CD4-positive, alpha-beta T cell treated with Interleukin-6 for 4 hours (primary cell): ENCODE measurements at regions not wholly inside any gene's neighbourhood (a gene's known extent, or its start where the extent isn't known, plus 50 kb on each side); places are given as distances from the start of the nearest gene placed in this dataset.

ENCODE experiments used
- DNase-seq: peaks from one replicate; pipeline ENCODE4 v3.0.0-alpha.2; 2020; ENCODE audit warnings: mixed read lengths

DNA sequence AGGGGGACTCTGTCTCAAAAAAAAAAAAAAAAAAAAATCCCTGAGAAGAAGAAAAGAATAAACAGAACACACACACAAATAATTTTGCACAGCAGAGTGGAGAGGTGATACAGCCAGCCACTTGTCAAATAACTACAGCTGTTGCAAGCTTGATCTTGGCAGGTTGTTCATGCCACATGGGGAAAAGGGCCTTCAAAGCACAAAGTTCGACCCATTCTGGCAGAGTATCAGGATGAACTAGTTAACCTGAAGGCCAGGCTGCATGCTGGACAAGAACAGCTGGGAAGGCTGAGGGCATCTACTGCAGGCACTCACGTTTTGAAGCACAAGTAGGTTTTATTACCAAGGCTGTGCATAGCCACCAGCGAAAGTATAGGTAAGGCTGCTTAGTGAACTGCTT lies 104.1 kb downstream of the KCTD15 start:
- DNase-seq: no peak

DNA sequence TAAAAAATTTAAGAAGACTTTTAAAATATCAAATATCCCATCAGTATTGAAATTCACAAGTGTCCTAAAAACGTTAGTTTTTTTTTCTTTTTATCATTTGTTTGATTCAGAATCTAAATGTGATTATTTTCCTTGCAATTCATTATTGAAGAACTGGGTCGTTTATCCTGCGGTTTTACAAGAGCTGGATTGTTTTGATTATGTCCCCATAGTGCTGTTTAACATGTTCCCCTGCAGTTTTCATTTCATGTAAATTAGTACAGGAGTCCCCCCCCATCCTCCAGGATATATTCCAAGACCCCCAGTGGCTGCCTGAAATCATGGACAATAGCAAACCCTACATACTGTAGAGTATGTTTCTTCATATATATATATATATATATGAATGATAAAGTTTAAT lies 105.7 kb downstream of the KCTD15 start:
- DNase-seq: no peak

DNA sequence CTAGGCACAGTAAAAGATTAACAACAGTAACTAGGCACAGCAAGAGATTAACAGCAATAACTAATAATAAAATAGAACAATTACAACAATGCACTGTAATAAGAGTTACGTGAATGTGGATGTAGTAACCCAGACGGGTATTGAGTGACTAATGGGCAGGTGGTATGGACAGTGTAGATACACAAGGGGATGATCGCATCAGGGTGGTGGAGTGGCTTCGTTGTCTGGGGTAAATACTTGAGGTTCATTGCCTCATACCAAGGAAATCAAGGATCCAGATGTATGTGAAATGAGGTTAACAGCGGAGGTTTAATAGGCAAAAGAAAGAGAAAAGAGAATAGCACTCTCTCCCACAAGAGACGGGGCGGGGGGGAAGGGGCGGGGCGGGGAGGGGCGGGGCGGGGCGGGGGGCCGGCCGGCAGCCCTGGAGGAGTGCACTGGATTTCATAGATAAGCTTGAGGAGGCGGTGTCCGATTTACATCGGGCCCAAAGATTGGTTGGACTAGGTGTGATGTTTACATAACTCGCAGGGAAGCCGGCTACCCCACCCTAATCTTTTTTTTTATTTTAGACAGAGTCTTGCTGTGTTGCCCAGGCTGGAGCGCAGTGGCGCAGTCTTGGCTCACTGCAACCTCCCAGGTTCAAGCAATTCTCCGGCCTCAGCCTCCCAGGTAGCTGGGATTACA lies 106.3 kb downstream of the KCTD15 start:
- no peak for DNase-seq

DNA sequence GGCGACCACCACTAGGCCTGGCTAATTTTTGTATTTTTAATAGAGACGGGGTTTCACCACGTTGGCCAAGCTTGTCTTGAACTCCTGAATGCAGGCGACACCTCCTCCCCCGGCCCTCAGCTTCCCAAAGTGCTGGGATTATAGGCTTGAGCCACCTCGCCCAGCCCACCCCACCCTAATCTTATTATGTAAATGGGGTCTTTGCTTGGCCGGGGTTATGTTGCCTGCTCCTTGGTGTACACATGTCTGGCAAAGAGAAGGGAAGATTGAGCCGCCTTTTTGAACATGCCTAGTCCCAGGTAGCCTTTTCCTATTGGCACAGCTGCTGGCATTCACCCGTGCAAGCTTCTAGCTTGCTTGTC lies 106.8 kb downstream of the KCTD15 start:
- DNase-seq: no peak

DNA sequence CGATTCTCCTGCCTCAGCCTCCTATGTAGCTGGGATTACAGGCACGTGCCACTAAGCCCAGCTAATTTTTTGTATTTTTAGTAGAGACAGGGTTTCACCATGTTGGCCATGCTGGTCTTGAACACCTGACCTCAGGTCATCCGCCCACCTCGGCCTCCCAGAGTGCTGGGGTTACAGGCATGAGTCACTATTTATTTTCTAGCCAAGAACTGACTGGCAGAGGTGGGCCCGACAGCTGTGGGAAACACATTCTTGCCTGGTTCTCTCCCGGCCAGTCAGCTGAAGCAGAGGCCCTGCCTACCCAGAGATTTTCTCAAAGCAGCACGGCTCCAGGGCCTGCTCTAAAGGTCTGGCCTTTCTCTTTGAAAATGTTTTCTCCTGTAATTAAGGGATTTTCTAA lies 108.0 kb downstream of the KCTD15 start:
- DNase-seq: no peak

DNA sequence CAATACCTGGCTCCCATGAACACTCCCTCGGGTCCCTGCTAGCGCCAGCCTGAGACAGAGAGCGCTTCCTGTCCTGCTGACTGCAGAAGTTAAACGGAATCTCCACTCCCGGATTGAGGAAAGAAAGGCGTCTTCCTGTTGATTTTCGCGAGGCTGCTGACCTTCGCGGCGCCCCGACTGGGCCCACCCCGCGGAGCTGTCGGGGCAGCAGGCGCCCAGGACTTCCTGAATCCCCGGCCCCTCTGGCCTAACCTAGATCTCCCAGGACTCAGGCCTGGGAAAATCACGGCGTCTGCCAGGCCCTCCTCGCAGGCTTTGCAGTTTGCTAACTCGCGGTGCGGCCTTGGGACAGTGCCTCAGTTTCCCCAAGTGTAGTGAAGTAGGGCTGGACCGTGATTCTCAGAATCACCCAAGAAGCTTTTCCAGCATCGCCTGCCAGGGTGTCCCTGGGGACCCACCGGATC lies 108.8 kb downstream of the KCTD15 start:
- no peak for DNase-seq

DNA sequence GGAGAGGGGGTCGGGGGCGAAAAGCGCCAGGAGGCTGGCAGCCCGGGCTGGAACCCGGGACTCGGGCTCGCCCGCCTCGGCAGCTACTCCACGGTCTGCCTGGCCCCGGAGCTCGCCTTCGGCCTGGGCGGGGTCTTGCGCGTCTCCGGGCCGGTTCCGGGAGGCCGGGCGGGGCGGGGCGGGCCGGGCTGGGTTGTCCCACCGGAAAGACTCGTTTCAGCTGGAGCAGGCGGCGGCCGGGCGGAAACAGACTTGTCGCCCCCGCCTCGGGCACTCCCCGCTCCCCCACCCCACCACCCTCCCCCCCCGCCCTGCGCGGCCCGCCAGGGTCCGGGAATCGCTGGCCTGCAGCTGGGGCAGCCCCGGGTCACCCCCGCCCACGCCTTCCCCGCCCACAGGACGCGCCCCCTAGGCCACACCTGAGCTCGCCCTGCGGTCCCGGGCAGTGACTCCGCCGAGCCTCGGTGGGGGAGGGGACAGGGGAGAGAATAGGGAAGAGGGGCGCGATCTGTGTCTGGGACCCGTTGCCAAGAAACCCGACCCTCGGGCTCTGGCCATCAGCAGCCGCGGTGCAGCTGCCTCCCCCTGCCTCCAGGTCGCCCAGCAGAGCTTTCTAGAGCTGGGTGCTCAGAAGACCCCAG lies 109.4 kb downstream of the KCTD15 start:
- no peak for DNase-seq

DNA sequence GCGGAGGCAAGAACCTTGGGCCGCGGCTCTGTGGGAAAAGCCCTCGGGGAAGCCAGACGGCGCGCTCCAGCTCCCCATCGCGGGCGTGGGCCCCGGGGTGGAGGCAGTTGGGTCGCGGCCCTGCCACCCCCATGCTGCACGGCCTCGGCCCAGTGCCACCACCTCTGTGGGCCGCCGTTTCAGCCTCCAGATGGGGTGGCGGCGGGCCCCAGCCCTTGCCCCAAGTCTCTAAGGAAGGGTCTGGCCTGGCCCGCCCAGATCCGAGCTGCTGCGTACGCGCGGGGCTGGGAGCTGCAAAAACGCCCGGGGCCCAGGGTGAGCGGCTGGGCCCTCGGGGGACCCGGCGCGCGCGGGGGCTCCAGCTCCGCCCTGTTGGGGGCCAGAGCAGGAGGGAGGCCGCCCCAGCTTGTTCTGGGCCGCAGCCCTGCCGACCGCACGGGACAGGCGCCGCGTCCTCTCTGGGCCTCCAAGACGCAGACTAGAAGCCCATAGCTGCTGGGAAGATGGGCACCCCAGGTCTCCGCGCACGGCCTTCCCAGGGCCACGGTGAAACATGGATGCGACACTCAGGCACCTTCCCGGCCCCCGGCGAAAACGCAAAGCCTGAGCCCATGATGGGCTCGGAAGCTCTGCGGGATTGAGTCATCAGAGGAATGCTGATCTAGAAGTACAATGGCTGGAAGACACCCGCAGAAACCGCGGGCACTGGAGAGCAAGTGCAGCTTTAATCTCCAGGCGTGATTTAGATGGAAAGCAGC lies 110.1 kb downstream of the KCTD15 start:
- DNase-seq: no peak

DNA sequence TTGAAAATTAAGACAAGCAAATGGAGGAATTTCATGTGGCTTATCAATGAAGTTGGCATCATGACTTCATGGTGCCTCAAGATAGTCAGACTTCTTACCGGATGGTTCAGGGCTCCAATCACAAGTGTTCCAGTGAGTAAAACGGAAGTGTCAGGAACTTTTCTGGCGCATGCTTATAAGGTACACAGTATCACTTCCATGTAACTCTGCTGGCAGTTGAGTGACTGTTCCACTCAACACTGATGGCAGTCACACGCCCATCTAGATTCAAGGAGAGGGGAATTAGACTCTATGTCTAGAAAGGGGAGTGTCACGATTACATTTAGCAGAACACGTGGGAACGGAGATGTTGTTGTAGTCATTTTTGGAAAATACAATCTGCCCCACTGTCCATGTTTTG lies 114.3 kb downstream of the KCTD15 start:
- no peak for DNase-seq

DNA sequence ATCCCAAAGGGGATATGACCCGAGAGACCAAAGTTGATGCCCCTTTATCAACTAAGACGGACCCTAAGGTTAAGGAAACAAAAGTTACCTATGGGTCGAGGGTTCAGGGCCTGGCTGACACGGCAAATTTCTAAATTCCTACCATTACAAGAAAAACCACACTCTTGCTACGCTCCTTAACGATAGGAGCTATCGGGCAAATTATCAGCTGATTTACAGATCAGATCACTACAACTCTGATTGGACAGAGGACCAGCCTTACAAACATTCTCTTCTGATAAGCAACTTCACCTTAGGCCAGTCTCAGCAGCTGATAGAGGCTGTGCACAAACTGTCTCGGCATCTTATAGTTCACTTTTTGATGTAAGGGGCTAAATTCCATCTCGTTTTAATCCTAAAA lies 117.9 kb downstream of the KCTD15 start:
- no peak for DNase-seq

DNA sequence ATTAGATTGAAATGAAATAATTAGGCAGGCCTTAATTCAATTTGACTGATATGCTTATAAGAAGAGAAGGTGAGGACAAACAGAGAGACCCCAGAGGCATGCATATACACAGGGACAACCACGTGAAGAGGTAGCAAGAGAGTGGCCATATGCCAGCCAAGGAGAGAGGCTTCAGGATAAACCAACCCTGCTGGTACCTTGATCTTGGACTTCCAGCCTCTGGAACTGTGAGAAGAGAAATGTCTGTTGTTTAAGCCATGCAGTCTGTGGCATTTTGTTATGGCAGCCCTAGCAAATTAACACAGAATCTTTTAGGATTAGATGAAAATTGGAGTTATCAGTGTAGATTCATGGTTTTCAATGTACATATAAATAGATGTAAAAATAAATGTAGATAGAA lies 120.1 kb downstream of the KCTD15 start:
- no peak for DNase-seq

DNA sequence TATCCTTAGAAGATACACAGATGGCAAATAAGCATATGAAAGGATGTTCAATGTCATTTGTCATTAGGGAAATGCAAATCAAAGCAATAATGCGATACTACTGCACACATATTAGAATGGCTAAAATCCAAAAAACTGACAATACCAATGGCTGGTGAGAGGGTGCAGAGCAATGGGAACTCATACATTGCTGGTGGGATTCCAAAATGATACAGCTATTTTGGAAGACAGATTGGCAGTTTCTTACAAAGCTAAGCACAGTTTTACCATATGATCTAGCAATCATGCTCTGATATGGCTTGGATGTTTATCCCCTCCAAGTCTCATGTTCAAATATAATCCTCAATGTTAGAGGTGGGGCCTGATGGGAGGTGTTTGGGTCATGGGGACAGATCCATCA lies 122.6 kb downstream of the KCTD15 start:
- no peak for DNase-seq

DNA sequence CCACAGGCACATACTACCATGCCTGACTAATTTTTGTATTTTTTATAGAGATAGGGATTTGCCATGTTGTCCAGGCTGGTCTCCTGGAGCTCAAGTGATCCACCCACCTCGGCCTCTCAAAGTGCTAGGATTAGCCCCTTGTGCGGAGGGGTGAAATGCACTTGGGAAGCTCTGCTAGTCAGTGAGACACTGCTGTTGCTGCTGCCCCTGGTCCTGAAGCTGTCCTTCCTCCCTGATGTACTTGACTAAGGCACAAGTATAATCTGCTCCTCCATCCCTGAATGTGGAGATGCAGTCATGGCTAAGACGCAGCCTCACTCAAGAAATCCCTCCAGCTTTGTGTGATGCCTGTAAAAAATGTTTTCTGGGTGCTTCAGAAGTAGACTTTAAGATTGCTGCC lies 124.5 kb downstream of the KCTD15 start:
- DNase-seq: no peak

DNA sequence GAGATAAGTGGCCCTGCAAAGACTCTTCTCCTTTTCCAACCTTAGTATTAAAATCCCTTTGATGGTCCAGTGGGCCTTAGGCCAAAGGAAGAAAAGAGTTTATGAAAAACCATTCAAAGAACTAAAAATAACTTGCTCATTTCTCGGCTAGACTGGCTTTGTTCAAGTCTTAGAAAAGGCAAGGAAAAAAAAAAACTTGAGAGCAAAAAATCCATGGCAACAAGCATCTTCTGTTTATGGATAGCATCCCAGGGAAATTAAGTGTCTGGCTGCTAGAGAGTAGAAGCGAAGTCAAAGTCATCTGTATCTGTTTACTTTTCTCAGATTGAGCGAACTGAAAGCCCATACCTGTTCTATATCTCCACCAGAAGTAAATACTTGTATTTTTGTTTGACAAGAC lies 129.6 kb downstream of the KCTD15 start:
- no peak for DNase-seq

DNA sequence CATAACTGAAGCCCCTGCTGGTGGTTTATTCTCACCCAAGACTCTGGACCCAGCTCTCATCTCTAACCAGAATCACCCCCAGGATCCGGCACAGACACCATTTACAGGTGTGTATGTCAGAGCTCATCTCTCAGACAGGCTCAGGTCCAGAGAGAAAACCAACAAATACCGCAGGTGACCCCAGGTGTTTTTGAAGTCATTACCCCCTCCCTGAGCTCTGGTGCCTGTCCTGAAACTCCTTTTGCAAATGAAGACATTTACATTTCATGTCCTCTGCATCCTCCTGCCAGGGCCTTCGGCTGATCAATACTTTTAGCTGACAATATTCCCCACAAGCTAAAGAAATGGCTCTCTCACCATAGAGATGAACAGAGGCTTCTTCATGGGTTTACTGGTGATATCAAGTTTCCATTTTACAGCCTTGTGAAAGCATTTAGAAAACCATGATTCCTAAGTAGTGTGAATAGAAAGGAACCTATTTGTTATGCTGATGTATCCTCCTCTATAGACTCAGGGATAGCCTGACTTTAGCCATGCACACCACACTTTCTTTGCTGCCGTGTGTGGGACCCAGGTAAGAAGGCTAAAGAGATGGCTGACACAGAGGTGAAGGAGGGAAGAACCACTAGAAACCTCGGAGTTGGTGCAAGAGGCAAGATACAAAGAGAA lies 131.3 kb downstream of the KCTD15 start:
- DNase-seq: no peak

DNA sequence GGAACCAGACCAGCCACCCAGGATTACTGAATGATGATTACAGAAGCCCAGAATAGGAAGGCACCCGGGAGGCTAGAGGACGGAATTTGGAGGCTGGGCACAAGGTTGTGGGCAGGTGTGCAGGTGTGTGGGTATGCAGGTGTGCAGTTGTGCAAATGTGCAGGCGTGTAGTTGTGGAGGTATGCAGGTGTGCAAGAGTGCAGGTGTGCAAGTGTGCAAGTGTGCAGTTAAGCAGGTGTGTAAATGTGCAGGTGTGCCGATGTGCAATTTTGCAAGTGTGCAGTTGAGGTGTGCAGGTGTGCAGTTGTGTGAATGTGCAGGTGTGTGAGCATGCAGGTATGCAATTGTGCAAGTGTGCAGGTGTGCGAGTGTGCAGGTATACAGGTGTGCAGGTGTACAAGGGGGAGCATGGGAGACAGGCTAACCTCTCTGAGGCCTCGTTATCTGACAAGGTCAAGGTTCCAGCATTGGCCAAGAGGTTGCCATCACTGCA lies 131.8 kb downstream of the KCTD15 start:
- DNase-seq: no peak

DNA sequence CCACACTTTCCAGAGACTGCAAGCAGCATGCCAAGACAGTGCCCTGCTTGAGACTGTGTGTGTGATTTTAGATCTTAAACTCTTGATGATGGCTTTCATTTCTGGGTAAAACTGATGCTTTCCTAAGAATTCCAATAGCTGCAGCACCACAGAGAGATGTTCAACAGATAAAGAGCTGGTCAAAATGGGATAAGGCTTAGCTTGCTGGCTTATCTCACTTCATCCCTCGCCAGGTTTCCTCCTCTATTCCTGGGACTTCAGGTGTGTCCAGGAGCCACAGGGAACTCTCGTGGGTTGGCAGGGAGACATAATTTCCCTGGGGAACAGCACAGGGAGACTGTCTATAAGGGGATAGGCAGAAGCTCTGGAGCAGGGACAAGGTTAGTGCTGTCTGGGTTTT lies 137.3 kb downstream of the KCTD15 start:
- DNase-seq: no peak

DNA sequence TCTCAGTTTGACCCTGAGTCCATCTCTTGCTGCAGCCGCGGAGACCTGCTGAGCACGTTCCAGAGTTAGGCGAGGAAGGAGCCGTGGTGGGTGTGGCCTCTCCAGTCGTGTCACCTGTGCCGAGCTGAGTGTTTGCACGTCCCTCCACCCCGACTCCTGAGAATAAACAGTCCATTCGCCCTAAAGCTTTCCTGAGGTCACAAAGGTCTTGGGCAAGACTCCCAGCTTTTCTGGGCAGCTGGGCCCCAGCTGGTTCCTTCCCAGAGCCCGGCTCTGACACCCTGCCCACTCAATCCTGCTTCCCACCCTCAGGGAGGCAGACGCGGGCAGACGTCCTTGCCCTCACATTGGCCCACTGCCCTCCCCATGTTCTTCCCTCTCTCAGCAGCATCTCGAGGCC lies 142.2 kb downstream of the KCTD15 start:
- DNase-seq: no peak

DNA sequence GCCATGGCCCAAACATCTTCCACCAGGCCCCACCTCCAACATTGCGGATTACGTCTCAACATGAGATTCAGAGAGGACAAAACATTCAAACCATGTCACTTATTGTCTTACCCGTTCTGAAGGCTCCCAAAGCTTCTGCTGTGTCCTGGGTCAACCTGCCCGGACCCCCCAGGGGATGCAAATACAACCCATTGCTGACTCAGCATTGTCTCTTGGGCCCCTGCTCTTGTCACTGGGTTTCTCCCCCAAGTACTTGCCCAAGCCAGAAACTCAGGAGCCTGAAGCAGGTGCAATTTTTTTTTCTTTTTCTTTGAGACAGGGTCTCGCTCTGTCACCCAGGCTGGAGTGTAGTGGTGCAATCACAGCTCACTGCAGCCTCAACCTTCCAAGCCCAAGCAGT lies 144.5 kb downstream of the KCTD15 start:
- no peak for DNase-seq

DNA sequence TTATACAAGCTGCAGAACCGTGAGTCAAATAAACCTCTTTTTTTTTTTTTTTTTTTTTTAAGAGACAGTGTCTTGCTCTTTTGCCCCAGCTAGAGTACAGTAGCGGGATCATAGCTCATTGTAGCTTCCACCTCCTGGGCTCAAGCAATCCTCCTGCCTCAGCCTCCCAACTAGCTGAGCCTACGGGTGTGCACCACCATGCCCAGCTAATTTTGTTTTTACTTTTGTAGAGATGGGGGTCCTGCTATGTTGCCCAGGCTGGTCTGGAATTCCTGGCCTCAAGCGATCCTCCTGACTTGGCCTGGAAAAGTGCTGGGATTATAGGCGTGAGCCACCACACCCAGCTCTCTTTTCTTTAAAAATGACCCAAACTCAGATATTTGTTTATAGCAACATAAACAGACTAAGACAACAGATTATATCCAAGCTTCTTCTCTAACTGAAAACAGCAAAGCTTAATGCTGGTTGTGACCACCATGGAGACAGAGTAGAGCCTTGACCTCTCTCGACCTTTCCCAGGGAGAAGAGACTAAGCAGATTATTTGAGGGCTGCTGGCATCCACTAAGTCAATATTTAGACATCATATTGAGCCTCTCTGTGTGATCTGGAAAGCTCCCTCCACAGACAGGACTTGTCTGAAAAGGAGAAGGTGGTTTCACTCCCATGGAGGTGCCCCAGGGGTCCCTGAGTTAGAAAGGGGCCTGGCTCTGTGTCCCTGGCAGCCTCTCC lies 150.0 kb downstream of the KCTD15 start:
- no peak for DNase-seq

DNA sequence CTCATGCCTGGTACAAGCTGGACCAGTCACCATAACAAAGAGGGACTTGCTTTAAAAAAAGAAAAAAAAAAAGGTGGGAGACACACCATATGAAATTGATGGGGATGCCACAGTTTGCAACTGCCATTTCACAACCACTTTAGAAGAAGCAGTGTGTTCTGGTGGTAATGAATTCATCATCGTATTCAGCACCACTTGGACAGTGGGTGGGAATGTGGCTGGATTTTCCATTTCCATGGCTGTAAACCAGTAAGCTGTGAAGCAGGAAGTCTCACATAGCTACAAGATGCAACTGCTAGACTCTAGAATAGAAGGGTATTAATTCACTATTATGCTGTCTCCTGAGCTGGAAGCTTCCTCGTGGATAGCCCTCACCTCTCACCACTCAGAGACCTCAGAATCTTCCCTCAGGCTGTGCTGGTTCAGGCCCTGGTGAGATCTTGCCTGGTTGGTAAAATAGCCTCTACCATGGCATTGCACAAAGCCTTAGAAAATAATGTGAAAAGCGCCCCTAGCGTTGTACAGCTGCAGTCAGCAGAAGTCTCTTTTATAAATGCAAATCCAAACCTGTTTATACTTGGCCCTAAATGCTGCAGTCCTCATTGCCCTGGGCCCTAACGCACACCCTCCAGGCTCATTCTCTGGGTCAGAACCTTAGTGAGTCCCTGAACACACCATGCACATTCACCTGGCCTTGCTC lies 150.7 kb downstream of the KCTD15 start:
- DNase-seq: no peak

DNA sequence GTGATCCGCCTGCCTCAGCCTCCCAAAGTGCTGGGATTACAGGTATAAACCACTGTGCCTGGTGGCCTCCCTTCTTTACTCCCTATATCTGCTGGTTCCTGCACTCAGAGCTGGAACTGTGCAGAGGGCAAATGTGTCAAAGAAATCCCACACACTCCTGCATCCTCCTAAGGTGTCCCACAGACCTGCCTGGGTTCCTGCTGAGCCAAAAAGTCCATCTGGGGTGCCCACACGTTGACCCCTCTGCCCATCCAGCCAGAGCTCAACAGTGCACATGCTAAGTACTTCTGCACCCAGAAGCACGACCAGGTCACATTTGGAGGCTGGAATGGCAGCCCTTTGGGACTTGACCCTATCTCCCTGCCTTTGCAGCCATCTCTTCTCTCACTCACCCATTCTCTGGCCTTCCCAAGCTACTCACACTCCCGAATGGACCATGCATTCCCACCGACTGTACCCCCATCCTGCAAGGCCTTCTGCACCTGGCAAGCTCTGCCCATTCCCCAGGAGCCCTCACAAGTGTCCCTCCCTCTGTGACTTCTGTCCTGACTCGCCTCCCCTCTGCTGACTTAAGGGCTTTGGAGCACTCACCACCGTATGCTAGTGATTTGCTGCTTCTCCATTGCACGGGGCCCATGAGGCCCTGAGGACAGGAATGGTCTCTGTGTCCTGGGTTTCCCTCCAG lies 152.1 kb downstream of the KCTD15 start:
- DNase-seq: no peak
